ENCODE measurements at regions not wholly inside any gene's neighbourhood (a gene's known extent, or its start where the extent isn't known, plus 50 kb on each side); places are given as distances from the start of the nearest gene placed in this dataset.
A peak's percentile ranks its signal among the peaks of the same experiment; 100 is the strongest.
"Not testable (repeated sequence)": the region's sequence is repeated elsewhere in the genome, so short reads cannot be mapped to it uniquely, and the experiment has no call there.

DNA sequence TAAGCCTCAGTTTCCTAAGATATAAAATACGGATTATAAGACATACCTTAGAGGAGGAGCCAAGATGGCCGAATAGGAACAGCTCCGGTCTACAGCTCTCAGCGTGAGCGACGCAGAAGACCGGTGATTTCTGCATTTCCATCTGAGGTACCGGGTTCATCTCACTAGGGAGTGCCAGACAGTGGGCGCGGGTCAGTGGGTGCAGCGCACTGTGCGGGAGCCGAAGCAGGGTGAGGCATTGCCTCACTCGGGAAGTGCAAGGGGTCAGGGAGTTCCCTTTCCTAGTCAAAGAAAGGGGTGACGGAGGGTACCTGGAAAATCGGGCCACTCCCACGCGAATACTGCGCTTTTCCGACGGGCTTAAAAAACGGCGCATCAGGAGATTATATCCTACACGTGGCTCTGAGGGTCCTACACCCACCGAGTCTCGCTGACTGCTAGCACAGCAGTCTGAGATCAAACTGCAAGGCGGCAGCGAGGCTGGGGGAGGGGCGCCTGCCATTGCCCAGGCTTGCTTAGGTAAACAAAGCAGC lies 1877.1 kb upstream of the C9orf72 start:
- H3K36me3 Mint-ChIP-seq; H3K27me3 Mint-ChIP-seq; ATAC-seq (replicated peaks); H3K27ac Mint-ChIP-seq; H3K4me3 Mint-ChIP-seq; DNase-seq; H3K4me1 Mint-ChIP-seq: not testable (repeated sequence)
- H3K9me3 Mint-ChIP-seq = peaks cover 8 to 13% of the 10 kb centered on the region in 2 donors

DNA sequence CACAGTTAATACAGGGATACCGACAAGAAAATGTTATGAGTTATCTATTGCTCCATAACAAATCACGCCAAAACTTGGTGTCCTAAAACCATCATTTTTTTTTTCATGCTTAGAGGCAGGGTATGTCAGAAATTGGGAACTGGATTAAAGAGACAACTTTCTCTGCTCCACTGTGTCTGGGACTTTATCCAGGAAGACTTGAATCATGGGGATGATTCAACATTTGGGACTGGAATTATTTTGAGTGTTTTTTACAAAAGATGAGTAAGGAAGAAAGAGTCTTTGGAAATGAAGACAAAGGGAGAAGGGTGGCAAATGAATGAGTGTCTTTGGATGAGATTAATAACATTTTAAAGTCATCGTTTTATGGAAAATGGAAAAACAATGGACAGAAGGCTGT lies 1883.7 kb upstream of the C9orf72 start:
- DNase-seq (no peak), ATAC-seq (replicated peaks) (no peak)
- Mint-ChIP-seq H3K4me1 (no peaks in the 10 kb centered on the region), H3K4me3 (no peak overlapping the region), H3K27ac (no peak overlapping the region), H3K9me3 (peaks cover 6 to 19% of the 10 kb centered on the region in 2 donors), H3K36me3 (no peaks in the 10 kb centered on the region), H3K27me3 (no peaks in the 10 kb centered on the region)

DNA sequence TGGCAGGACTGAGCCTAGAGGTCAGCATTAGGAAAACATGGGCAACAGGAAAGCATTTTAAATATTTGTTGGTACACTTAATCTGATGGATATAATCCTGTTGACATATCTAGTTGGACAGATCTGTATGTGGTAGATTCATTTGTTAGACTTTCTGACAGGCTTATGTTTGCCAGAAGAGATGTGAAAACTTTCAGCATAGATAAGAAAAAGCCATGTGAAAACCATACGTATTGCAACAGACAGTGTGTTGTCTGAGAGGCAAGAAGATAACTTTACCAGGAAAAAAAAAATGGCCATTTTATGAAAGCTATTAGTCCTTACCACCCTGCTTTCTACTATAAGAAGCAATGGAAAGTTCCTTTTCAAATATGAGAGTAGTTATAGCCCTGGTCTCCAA lies 1902.2 kb upstream of the C9orf72 start:
- no peaks in the 10 kb centered on the region for H3K4me1 Mint-ChIP-seq
- DNase-seq = no peak
- no peak overlapping the region for H3K4me3 Mint-ChIP-seq
- H3K27me3 Mint-ChIP-seq = no peaks in the 10 kb centered on the region
- no peak overlapping the region for H3K27ac Mint-ChIP-seq
- ATAC-seq (replicated peaks) = no peak
- peaks cover 7% of the 10 kb centered on the region in 2 donors for H3K9me3 Mint-ChIP-seq
- no peaks in the 10 kb centered on the region for H3K36me3 Mint-ChIP-seq

DNA sequence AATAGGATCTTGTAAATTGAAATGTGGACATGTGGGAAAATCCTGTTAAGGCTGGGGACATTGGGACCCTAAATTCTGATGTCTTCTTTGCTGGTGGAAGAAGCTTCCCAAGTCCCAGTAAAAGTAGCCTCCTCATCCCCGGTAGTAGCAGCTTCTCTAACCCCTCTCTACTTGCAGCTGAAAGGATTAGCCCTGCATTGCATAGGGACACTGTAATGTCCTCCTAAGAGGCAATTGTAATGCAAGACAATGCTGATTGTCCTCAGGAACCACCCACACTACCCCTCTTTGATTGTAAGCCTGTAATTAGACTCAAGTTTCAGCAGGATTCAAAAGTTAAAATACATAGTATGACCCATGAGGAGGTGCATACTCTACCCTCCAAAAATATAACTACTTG lies 1938.4 kb upstream of the C9orf72 start:
- H3K27me3 Mint-ChIP-seq = no peaks in the 10 kb centered on the region
- DNase-seq (no peak), ATAC-seq (replicated peaks) (no peak)
- H3K9me3 Mint-ChIP-seq = peaks cover 14 to 19% of the 10 kb centered on the region in 2 donors
- no peaks in the 10 kb centered on the region for H3K4me1 Mint-ChIP-seq
- H3K27ac Mint-ChIP-seq = no peak overlapping the region
- H3K4me3 Mint-ChIP-seq = no peak overlapping the region
- H3K36me3 Mint-ChIP-seq = no peaks in the 10 kb centered on the region

- Mint-ChIP-seq H3K4me1 (no peaks in the 10 kb centered on the region), H3K9me3 (peaks cover 8 to 11% of the 10 kb centered on the region in 2 donors), H3K4me3 (no peak overlapping the region), H3K27ac (no peak overlapping the region), H3K27me3 (no peaks in the 10 kb centered on the region), H3K36me3 (no peaks in the 10 kb centered on the region)
- DNase-seq (no peak), ATAC-seq (replicated peaks) (peak in 1 of 2 donors; percentile 16)
These were observed 1941.1 kb upstream of the C9orf72 start for GRCh38 chr9:29514336-29514735.

- no peak for ATAC-seq (replicated peaks)
- Mint-ChIP-seq H3K9me3 (peaks cover 5 to 9% of the 10 kb centered on the region in 2 donors), H3K4me3 (no peak overlapping the region)
These were observed 1941.6 kb upstream of the C9orf72 start for GRCh38 chr9:29514862-29515261.

DNA sequence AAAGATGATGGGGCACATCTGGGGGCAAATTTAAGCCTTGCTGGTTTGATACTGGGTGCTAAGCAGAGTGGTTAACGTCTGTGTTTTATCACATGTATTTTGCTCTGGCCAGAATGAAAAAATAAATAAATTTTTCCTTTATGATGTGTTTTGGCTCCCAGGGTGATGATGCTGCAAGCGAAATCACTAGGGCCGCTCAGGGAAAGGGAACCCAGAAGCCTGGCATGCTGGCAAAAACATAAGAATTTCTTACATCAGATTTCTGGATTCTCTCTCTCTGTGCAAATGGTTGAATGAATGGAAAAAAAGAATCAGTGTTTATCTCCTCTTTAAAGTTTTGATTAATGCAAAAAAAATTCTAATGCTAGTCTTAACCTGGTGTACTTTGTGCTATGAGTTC lies 1975.2 kb upstream of the C9orf72 start:
- H3K4me1 Mint-ChIP-seq = no peaks in the 10 kb centered on the region
- H3K36me3 Mint-ChIP-seq = no peaks in the 10 kb centered on the region
- H3K27me3 Mint-ChIP-seq = no peaks in the 10 kb centered on the region
- no peaks in the 10 kb centered on the region for H3K9me3 Mint-ChIP-seq
- H3K27ac Mint-ChIP-seq = no peak overlapping the region
- no peak overlapping the region for H3K4me3 Mint-ChIP-seq
- ATAC-seq (replicated peaks) (no peak), DNase-seq (no peak)

More at GRCh38 chr9:29514862-29515261, 1941.6 kb upstream of the C9orf72 start:
- Mint-ChIP-seq H3K27ac (no peak overlapping the region), H3K4me1 (no peaks in the 10 kb centered on the region), H3K36me3 (no peaks in the 10 kb centered on the region), H3K27me3 (no peaks in the 10 kb centered on the region)
- DNase-seq = no peak

DNA sequence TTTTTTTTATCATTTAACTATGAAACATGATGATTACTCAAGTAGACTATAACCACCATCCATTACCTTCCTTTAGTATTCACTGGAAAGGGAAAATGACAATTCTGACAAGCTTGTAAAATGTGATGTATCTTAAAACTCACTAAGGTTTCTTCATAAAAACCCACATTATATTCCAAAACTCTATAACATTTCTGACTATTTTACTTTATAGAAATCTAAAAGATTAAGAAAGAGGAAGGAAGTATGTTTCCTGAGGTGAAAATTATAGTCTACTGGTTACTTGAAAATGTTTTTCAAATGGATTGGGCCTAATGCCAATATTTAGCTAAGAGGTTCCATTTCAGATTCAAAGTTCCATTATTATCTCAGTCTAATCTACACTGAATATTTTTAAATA lies 1982.2 kb upstream of the C9orf72 start:
- DNase-seq (no peak), ATAC-seq (replicated peaks) (no peak)
- Mint-ChIP-seq H3K27me3 (no peaks in the 10 kb centered on the region), H3K4me3 (no peak overlapping the region), H3K4me1 (no peaks in the 10 kb centered on the region), H3K9me3 (no peaks in the 10 kb centered on the region), H3K36me3 (no peaks in the 10 kb centered on the region), H3K27ac (no peak overlapping the region)

DNA sequence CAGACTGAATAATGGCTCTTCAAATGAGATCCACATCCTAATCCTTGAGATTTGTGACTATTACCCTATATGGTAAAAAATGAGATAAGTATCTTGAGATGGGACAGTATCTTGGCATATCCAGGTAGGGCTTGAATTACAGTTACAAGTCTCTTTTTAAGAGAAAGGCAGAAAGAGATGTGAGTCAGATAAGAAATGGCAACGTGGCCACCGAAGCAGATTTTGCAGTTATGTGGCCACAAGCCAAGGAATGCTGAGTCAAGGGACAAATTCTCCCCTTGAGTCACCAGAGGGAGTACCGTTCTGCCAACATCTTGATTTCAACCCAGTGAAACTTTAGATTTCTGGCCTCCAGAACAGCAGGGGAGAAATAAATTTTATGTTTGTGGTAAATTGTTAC lies 1983.0 kb upstream of the C9orf72 start:
- Mint-ChIP-seq H3K36me3 (no peaks in the 10 kb centered on the region), H3K4me3 (no peak overlapping the region), H3K27me3 (no peaks in the 10 kb centered on the region), H3K9me3 (no peaks in the 10 kb centered on the region), H3K4me1 (no peaks in the 10 kb centered on the region), H3K27ac (no peak overlapping the region)
- ATAC-seq (replicated peaks) = no peak
- no peak for DNase-seq

DNA sequence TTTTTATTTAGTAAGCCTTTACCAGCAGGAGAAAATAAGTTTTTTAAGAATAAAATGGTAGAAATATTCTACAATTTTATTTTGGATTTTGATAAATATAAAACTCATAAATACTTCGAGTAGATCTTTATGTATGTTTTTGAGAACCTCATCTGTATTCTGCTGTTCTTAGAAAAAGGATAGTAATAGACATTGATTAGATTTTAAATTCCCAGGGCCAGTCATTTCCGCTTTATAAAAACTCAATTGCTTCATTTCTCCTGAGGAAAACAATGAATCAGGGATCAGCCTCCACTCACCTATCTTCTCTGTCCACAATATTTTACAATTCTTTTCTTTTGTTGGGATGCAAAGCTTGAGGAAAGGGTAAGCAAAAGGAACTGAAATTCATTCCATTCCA lies 1983.5 kb upstream of the C9orf72 start:
- no peaks in the 10 kb centered on the region for H3K27me3 Mint-ChIP-seq
- DNase-seq = no peak
- H3K27ac Mint-ChIP-seq = no peak overlapping the region
- H3K36me3 Mint-ChIP-seq = no peaks in the 10 kb centered on the region
- ATAC-seq (replicated peaks) = no peak
- H3K9me3 Mint-ChIP-seq = peaks cover 1 to 2% of the 10 kb centered on the region in 2 donors
- H3K4me3 Mint-ChIP-seq = no peak overlapping the region
- no peaks in the 10 kb centered on the region for H3K4me1 Mint-ChIP-seq

- H3K36me3 Mint-ChIP-seq = no peaks in the 10 kb centered on the region
- no peak overlapping the region for H3K4me3 Mint-ChIP-seq
- DNase-seq (no peak), ATAC-seq (replicated peaks) (no peak)
- no peak overlapping the region for H3K27ac Mint-ChIP-seq
- H3K4me1 Mint-ChIP-seq = no peaks in the 10 kb centered on the region
- H3K27me3 Mint-ChIP-seq = no peaks in the 10 kb centered on the region
- H3K9me3 Mint-ChIP-seq = peaks cover 1 to 9% of the 10 kb centered on the region in 2 donors
These were observed 1991.3 kb upstream of the C9orf72 start for GRCh38 chr9:29564564-29564963.

DNA sequence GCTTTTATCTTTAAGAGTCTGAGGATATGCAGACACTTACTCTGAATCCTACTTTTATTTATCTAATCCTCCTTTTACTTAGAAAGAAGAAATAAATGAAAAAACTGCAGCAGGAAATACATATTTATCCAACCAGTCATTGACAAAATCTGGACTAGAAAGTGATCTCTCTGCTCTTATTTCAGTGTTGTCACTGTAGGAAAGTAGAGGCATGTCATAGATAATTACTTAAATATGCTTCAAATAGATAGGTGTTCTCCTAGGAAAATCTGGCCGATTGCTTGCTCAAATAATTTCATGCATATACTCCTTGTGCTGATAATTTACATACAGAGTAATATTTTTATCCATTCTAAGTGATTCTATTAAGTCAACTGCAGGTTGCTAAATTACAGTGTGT lies 2001.9 kb upstream of the C9orf72 start:
- ATAC-seq (replicated peaks) (no peak), DNase-seq (no peak)
- Mint-ChIP-seq H3K36me3 (no peaks in the 10 kb centered on the region), H3K4me3 (no peak overlapping the region), H3K27me3 (no peaks in the 10 kb centered on the region), H3K9me3 (peaks cover 2 to 4% of the 10 kb centered on the region in 2 donors), H3K27ac (no peak overlapping the region), H3K4me1 (no peaks in the 10 kb centered on the region)

- no peak overlapping the region for H3K4me3 Mint-ChIP-seq
- H3K27ac Mint-ChIP-seq = no peak overlapping the region
- no peaks in the 10 kb centered on the region for H3K36me3 Mint-ChIP-seq
- DNase-seq (no peak), ATAC-seq (replicated peaks) (no peak)
- H3K4me1 Mint-ChIP-seq = no peaks in the 10 kb centered on the region
- H3K9me3 Mint-ChIP-seq = peaks cover 0 to 10% of the 10 kb centered on the region in 2 donors
- no peaks in the 10 kb centered on the region for H3K27me3 Mint-ChIP-seq
These were observed 2015.1 kb upstream of the C9orf72 start for GRCh38 chr9:29588361-29588760.

DNA sequence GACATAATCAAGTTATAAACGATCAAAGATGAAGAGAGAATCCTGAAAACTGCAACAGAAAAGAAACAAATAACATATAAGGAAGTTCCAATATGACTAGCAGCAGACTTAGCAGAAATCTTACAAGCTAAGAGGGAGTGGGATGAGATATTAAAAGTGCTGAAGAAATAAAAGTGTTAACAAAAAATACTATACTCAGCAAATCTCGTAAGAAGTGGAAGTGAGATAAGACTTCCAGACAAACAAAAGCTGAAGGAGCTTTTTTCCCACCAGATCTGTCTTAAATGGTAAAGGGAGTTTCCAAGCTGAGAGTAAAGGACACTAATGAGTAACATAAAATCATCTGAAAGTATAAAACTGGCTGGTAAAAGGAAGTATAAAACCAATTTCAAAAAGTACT lies 2036.0 kb upstream of the C9orf72 start:
- DNase-seq = no peak
- no peaks in the 10 kb centered on the region for H3K36me3 Mint-ChIP-seq
- no peaks in the 10 kb centered on the region for H3K4me1 Mint-ChIP-seq
- no peak overlapping the region for H3K4me3 Mint-ChIP-seq
- peaks cover 0 to 8% of the 10 kb centered on the region in 2 donors for H3K9me3 Mint-ChIP-seq
- ATAC-seq (replicated peaks) = no peak
- no peak overlapping the region for H3K27ac Mint-ChIP-seq
- no peaks in the 10 kb centered on the region for H3K27me3 Mint-ChIP-seq

GRCh38 chr9:29613773-29614172 lies 2040.5 kb upstream of the C9orf72 start:
- DNase-seq (no peak), ATAC-seq (replicated peaks) (no peak)
- Mint-ChIP-seq H3K4me1 (no peaks in the 10 kb centered on the region), H3K27me3 (no peaks in the 10 kb centered on the region), H3K4me3 (no peak overlapping the region), H3K36me3 (no peaks in the 10 kb centered on the region), H3K9me3 (peaks cover 0 to 2% of the 10 kb centered on the region in 2 donors), H3K27ac (no peak overlapping the region)

GRCh38 chr9:29616844-29617243 lies 2043.6 kb upstream of the C9orf72 start:
- H3K27me3 Mint-ChIP-seq = no peaks in the 10 kb centered on the region
- ATAC-seq (replicated peaks) (no peak), DNase-seq (no peak)
- H3K4me3 Mint-ChIP-seq = no peak overlapping the region
- H3K4me1 Mint-ChIP-seq = no peaks in the 10 kb centered on the region
- H3K36me3 Mint-ChIP-seq = no peaks in the 10 kb centered on the region
- H3K9me3 Mint-ChIP-seq = peaks cover 0 to 2% of the 10 kb centered on the region in 2 donors
- H3K27ac Mint-ChIP-seq = no peak overlapping the region
